Testis (tissue), 2 donors: ENCODE measurements at regions not wholly inside any gene's neighbourhood (a gene's known extent, or its start where the extent isn't known, plus 50 kb on each side); places are given as distances from the start of the nearest gene placed in this dataset.

ENCODE experiments used
- DNase-seq: peaks from one replicate; pipeline ENCODE4 v3.0.0-alpha.2; 2019
- H3K27ac ChIP-seq, 2 donors: fragments of 200-600 bp; sonication (generic); one replicate each; pipeline ENCODE4 v1.5.1; 2019
- H3K27me3 ChIP-seq: fragments of 200-600 bp; sonication (generic); one replicate; pipeline ENCODE4 v1.5.1; 2019
- H3K36me3 ChIP-seq: fragments of 200-600 bp; sonication (generic); one replicate; pipeline ENCODE4 v1.5.1; 2017; ENCODE audit warnings: low read depth; ENCODE audit errors: missing control alignments
- H3K4me1 ChIP-seq: fragments of 200-600 bp; sonication (generic); one replicate; pipeline ENCODE4 v1.5.1; 2019
- H3K4me3 ChIP-seq, 2 donors: fragments of 200-600 bp; sonication (generic); one replicate each; pipeline ENCODE4 v1.5.1; 2017 to 2019
- H3K9me3 ChIP-seq: fragments of 200-600 bp; sonication (generic); one replicate; pipeline ENCODE4 v1.5.1; 2017
- POLR2A ChIP-seq: fragments of 450-650 bp; IDR thresholded peaks from one replicate; pipeline ENCODE4 v1.6.1; 2017; ENCODE audit warnings: antibody characterized with exemption, mild to moderate bottlenecking, moderate library complexity
- WGBS, 2 donors: methylation state at CpG; one replicate each; pipeline ENCODE4 v1.1.5; 2018; 5-methylcytosine and 5-hydroxymethylcytosine counted together
- intact Hi-C: fragments of 100-400 bp; cut with DNase I; formaldehyde crosslinking; loops from one replicate; pipeline ENCODE4 v1.15.1; 2023; ENCODE audit warnings: low total_unique reads
- TF ChIP-seq, protein P1 (sequence below), 3 experiments: fragments of 450-650 bp in 2 of 3; fragments of 200-600 bp in 1 of 3; sonication (generic) in 1 of 3; IDR thresholded peaks; one replicate each; pipeline ENCODE4 v1.5.1; 2016 to 2019; ENCODE audit warnings: antibody characterized with exemption in 3 of 3, mild to moderate bottlenecking in 2 of 3, moderate library complexity in 1 of 3

DNA sequence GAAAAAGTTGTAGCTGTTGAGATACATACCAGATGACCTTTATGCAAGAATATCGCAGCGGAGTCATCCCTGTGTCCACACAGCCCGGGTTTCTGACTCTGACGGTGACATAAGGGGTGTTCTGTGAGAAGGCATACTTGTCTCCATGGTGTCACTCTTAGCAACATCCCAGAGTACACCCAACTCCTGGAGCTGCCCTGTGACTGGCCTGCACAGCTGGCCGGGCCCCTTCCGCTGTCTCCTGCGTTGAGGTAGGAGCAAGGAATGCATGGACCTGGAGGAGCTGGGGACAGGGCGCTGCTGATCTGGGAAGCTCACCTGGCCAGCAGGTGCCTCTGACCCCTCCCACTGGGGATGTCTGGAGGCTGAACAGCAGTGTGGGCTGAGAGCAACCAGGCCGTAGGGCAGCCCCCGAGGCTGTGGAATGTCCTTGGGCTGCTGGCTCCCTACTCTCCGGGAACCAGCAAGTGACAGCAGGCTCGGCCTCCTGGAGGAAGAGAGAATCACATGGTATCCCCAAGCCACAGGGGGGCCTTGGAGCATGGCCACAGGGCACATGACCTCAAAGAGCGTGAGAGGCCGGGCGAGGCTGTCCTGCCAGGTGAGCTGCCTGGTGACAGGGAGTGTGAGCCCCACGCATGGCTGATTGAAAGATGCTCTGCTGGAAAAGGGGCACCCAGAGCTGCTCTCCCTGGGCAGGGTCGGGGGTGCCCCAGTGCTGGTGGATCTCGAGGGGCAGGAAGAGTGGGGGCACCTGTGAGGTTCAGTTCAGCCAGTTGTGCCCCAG lies 113.4 kb downstream of the MRPL36 start:
- no peak overlapping the region for H3K27ac ChIP-seq
- TF ChIP-seq POLR2A: no peak
- TF ChIP-seq, protein P1, sequence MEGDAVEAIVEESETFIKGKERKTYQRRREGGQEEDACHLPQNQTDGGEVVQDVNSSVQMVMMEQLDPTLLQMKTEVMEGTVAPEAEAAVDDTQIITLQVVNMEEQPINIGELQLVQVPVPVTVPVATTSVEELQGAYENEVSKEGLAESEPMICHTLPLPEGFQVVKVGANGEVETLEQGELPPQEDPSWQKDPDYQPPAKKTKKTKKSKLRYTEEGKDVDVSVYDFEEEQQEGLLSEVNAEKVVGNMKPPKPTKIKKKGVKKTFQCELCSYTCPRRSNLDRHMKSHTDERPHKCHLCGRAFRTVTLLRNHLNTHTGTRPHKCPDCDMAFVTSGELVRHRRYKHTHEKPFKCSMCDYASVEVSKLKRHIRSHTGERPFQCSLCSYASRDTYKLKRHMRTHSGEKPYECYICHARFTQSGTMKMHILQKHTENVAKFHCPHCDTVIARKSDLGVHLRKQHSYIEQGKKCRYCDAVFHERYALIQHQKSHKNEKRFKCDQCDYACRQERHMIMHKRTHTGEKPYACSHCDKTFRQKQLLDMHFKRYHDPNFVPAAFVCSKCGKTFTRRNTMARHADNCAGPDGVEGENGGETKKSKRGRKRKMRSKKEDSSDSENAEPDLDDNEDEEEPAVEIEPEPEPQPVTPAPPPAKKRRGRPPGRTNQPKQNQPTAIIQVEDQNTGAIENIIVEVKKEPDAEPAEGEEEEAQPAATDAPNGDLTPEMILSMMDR (IDR thresholded peaks at IDR 0.05): no peak
- no peak for DNase-seq
- H3K27me3 ChIP-seq: no peaks in the 10 kb centered on the region
- WGBS, 2 donors: 74 to 80% methylated on average over 12 to 18 of the region's 18 CpGs
- no peak overlapping the region for H3K4me3 ChIP-seq
- H3K9me3 ChIP-seq: no peaks in the 10 kb centered on the region
- intact Hi-C loops: no loop called here
- H3K4me1 ChIP-seq: no peaks in the 10 kb centered on the region
- no peaks in the 10 kb centered on the region for H3K36me3 ChIP-seq

DNA sequence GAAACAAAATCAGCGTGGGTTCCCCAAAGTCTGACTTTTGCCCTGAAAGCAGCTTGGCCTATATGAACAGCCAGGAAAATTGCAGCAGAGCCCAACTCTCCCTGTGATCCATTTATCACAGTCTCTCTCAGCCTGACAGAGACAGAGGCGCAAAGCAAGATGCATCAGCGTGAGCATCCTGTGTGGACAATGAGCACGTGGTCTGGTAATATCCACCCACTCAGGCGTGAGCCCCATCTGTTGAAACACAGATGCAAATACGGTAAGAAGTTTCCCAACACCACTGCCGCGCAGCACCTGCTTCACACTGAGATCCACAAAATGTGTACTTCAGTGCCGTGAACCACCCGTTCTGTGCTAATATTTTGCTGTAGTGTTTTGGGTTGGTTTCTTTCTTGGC lies 114.6 kb downstream of the MRPL36 start:
- Histone ChIP-seq H3K27ac (no peak overlapping the region), H3K4me3 (no peak overlapping the region), H3K9me3 (no peaks in the 10 kb centered on the region), H3K36me3 (no peaks in the 10 kb centered on the region), H3K4me1 (no peaks in the 10 kb centered on the region), H3K27me3 (no peaks in the 10 kb centered on the region)
- intact Hi-C loops: no loop called here
- WGBS, 2 donors: 80 to 83% methylated on average over 10 of the region's 10 CpGs
- no peak for TF ChIP-seq POLR2A
- DNase-seq: no peak

DNA sequence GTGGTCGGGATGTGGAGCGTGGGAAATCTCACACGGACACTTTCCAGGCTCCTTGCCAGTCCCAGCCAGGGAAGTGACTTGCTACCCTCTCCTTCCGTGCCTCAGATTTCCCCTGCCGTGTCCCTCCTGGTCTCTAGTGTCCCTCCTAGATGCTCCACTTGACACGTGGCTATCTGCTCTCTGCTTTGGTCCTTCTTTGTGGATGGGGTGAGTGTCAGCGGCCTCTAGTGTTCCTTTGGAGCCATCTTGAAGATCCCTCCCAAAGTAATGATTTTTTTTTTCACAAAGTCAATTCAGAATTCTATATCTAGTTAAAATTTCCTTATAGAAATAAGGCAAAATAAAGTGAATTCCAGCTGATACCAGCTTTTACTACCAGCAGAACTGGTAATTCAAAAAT lies 117.7 kb downstream of the MRPL36 start:
- intact Hi-C loops: no loop called here
- Histone ChIP-seq H3K4me1 (no peaks in the 10 kb centered on the region), H3K4me3 (no peak overlapping the region), H3K9me3 (no peaks in the 10 kb centered on the region), H3K27me3 (no peaks in the 10 kb centered on the region), H3K36me3 (no peaks in the 10 kb centered on the region), H3K27ac (no peak overlapping the region)
- DNase-seq: no peak
- WGBS, 2 donors: 63 to 80% methylated on average over 6 to 7 of the region's 7 CpGs
- TF ChIP-seq, protein P1 (IDR thresholded peaks at IDR 0.05): no peak
- no peak for TF ChIP-seq POLR2A

DNA sequence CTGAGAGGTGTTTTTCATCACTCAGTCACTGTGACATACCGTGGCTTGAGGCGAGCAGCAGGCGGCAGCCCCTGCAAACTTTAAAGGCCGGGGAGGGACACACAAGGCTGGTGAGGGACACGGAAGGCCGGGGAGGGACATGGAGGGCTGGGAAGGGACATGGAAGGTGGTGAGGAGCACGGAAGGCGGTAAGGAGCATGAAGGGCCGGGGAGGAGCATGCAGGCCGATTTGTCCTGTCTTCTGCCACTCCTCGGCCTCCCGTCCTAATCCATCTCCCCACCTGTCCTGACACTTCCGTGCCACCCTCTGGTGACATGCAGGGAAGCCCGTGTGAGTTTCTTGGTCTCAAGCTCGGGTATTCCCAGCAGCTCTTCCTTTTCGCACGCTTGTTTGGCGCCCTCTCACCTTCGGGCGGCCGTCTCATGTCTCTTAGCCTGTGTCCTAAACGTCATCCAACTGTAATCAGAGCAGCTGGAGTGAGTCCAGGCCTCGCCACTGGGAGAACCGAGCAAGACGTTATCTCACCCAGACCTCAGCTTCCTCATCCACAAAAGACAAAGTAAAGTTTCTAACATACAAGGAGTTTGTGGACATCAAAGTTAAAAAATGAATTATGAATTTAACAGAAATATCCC lies 126.5 kb downstream of the MRPL36 start:
- no peak for TF ChIP-seq POLR2A
- TF ChIP-seq, protein P1 (IDR thresholded peaks at IDR 0.05): no peak
- H3K9me3 ChIP-seq: no peaks in the 10 kb centered on the region
- H3K4me1 ChIP-seq: peaks cover 5% of the 10 kb centered on the region
- H3K4me3 ChIP-seq: no peak overlapping the region
- WGBS, 2 donors: 45 to 50% methylated on average over 22 to 25 of the region's 25 CpGs
- intact Hi-C loops: no loop called here
- H3K36me3 ChIP-seq: no peaks in the 10 kb centered on the region
- no peak for DNase-seq
- H3K27ac ChIP-seq: no peak overlapping the region
- H3K27me3 ChIP-seq: no peaks in the 10 kb centered on the region

DNA sequence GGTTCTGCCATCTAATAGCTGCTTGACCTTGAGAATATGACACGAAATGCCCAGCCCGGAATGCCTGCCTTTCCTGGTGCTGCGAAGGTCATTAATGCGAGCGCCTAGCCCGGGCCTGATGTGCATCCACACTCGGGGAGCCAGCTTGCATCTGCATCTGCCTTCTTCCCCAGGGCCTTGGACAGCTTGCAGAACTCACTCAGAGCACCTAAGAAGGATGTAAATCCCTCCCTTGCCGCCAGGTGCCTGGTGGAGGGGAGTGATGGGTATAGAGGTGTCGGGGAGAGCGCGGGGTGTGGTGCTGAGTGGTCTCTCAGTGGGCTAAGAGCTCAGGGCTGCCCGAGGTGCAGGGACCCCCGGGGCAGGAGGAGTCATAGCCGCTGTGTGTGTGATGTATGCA lies 127.2 kb downstream of the MRPL36 start:
- no peak for DNase-seq
- WGBS, 2 donors: 71 to 72% methylated on average over 12 to 14 of the region's 14 CpGs
- H3K36me3 ChIP-seq: no peaks in the 10 kb centered on the region
- TF ChIP-seq, protein P1 (IDR thresholded peaks at IDR 0.05): no peak
- no peak for TF ChIP-seq POLR2A
- peaks cover 10% of the 10 kb centered on the region for H3K4me1 ChIP-seq
- intact Hi-C loops: no loop called here
- no peak overlapping the region for H3K27ac ChIP-seq
- no peaks in the 10 kb centered on the region for H3K9me3 ChIP-seq
- H3K4me3 ChIP-seq: no peak overlapping the region
- H3K27me3 ChIP-seq: no peaks in the 10 kb centered on the region
